Middle frontal gyrus (tissue), 1 donor: ENCODE measurements at regions not wholly inside any gene's neighbourhood (a gene's known extent, or its start where the extent isn't known, plus 50 kb on each side); places are given as distances from the start of the nearest gene placed in this dataset.

Experiments used
- DNase-seq: peaks from one replicate; pipeline ENCODE4 v3.0.0-alpha.2; 2015; ENCODE audit warnings: low spot score; ENCODE audit errors: extremely low spot score

DNA sequence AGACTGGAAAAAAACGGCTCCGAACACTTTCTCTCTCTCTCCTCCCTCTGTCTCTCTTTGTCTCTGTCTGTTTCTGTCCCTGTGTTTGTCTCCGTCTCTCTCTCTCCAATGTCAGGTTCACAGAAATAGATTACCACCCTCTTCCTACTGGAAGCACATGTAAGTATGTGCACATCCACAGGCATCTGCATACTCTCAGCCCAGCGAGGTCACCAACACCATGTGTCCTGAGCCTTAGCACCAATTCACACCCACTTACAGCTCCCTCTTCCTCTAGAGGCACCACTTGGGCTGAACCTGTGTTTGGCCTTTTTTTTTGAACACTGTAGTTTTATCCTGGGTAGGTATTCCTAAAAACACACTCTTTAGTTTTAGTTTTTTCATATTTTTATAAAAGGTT lies 130.5 kb downstream of the ETS2 start:
- DNase-seq: no peak

DNA sequence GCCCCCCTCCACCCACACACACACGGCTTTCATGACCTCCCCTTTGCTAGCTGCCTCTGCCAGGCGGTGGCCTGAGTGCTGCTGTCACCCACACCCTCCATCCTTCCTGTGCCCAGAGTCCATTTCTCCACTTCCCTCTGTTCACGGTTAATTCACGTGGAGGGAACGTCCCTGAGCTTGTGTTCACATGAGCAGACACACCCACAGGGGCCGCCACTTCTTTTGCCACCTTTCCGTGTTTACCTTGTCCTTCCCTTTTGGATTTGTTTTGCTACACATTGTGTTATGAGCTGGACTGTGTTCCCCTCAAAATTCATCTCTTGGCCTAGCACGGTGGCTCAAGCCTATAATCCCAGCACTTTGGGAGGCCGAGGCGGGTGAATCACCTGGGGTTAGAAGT lies 128.0 kb downstream of the ETS2 start:
- DNase-seq: no peak

DNA sequence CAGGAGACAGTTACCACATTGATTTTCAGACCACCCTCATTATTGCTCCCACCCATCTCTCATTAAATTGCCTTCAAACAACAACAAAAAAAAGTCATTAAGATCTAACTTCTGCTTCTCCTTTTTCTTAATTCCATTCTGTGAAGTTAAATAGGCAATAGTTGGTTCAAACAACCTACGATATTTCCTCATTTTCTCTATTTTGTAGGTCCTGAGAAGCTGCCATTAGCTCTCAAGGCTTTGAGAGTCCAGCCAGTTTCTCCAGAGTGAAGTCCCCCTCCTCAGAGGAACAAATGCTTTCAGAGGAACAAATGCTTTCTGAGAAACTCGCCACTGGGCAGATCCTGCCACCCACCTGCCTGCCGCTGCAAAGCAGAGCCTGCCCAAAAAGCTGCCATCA lies 125.6 kb downstream of the ETS2 start:
- DNase-seq: no peak

DNA sequence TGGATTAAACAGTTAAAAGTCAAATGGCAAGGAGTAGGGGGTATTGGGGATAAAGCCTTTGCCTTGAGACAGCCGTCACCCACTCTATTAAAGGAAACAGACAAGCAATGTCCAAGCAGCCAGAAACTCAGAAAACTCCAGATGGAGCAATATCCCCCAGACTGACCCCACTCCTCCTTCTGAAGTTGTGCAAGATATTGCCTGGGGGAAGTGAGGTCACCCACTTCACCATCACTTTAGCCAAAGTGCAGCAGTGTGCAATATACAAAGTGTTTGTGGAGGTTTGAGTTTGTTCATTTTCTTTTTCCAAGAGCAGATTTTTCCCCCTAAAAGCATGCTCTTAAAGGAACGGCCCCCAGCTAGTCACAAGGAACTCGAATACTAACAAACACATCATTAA lies 125.1 kb downstream of the ETS2 start:
- no peak for DNase-seq

DNA sequence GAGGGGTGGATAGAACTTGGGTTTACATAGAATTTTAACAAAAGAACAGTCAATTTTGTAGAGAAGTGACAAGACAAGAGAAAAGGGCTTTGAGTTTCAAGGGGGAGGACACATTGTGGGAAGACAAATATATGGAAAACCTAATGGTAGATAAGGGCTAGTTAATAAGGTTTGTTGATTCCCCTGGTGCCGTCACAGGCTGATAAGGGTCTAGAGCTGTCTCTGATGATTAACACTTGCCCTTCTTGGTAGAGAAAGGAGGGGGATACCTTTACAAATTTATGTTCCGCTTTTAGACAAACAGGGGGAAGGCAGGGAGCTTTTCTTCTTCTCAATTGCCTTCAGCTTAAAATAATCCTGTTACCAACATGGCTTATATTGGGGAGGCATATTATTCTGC lies 124.3 kb downstream of the ETS2 start:
- no peak for DNase-seq

DNA sequence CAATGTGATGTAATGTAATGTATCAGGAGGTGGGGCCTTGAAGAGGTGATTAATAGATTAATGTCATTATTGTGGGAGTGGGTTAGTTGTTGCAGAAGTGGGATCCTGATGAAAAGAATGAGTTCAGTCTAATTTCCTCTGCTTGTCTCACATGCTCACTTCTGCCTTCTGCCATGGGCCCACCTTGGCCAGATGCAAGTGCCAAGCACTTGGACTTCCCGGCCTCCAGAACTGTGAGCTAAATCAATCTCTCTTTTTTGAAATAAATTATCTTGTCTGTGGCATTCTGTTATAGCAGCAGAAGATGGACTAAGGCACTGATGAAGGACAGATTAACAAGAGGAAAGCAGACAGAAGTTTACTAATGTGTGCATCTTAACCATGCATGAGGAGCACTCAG lies 123.9 kb downstream of the ETS2 start:
- no peak for DNase-seq

DNA sequence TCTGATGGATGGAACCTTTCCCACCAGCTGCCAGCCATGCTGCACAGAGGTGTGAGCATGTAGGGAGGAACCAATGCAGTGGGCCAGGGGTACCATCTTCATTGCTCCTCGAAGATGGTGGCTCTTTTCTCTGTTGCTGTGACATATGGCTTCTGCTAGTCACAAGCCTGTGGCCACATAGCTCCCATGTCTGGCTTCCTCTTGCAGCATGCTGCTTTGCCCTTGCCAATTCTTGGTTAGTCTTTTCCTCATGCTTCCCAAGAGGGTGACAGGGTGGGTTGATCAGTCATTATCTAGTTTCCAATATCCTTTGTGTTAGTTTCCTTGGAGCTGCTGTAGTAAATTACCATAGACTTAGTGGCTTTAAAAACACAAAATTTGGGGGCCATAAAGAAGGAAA lies 123.4 kb downstream of the ETS2 start:
- DNase-seq: no peak

DNA sequence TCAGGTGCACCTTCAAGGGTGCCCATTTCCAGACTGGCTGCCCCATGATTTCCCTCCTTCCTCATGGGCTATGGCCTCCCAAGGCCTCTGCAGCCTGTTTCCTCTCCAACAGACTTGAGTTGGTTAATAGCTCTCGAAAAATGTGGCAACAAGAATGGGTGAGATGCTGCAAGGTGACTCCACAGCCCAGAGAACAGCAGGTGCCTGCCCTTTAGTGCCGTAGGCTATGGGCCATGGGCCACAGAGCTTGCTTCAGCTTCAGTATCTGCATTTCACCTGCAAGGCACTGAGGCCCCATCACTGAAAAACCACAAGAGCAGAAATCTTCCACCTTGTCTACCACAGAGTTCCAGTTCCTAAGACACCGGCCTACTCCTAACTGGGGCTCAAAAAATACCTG lies 122.0 kb downstream of the ETS2 start:
- DNase-seq: no peak

DNA sequence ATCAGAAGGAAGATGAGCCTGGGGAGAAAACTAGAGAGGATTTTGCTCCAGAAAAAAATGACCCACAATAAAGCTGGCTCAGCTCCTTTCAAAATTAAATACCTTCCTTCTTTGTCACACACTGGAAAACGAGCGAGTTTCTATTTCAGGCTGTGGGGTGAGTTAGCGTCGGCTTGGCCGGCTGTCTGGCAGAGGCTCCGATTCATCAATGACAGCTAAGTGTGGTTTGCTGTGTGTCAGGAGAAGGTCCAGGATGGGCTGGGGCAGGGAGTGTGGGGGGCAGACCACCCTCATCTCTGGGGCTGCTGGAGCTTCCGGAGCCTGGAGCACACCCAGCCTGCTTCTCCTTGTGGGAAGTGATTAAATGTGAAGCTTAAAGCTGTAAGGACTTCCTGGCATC lies 120.2 kb downstream of the ETS2 start:
- DNase-seq: no peak

DNA sequence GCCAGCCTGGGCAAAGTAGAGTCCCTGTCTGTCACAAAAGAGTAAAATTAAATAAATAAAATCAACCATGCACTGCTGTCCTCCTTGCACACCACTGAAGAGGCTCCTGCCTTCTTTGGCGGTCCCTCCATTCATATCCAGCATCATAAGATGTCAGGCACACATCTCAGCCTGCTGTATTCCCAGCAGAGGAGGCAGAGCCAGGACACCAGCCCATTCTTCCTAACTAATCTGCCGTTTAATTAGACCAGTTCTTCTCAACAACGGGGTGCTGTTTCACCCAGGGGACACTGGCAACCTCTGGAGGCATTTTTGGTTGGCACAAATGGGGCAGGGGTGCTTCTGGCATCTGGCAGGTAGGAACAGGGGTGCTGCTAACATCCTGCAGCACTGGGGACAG lies 119.7 kb downstream of the ETS2 start:
- DNase-seq: no peak

DNA sequence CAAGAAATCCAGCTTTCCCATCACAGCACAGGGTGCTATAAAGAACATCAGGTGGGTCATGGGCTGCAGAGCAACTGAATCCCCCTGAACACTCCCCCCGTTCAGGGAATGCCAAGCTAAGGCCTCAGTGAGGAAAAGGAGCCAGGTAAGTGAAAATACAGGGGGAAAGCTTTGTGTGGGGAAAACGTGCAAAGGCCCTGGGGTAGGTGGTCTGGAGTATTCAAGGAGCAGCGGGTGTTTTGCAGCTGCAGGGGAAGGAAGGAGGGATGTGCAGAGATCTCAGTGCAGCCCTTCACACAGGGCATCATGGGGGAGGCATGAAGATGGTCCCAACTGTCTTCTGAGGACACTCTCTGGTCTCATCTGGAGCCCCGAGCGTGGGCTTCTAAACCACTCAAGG lies 119.2 kb downstream of the ETS2 start:
- DNase-seq: no peak

DNA sequence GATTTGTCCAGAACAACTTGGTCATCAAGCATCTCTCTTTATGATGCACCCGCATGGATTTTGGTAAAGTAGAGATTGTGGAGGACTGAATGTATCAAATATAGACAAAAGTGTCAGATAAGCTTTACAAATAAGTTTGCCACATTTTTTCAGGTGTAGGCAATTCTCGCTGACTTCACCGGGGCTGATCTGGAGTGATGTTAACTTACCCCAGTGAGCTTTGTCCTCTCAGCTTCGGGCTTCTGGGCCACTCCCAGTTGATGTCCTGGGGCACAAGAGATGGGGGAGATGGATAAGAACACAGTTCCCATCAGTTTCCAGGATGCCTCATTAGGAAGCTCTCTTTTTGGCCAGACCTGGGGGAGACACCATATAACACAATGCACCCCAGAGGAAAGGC lies 117.7 kb downstream of the ETS2 start:
- DNase-seq: no peak

DNA sequence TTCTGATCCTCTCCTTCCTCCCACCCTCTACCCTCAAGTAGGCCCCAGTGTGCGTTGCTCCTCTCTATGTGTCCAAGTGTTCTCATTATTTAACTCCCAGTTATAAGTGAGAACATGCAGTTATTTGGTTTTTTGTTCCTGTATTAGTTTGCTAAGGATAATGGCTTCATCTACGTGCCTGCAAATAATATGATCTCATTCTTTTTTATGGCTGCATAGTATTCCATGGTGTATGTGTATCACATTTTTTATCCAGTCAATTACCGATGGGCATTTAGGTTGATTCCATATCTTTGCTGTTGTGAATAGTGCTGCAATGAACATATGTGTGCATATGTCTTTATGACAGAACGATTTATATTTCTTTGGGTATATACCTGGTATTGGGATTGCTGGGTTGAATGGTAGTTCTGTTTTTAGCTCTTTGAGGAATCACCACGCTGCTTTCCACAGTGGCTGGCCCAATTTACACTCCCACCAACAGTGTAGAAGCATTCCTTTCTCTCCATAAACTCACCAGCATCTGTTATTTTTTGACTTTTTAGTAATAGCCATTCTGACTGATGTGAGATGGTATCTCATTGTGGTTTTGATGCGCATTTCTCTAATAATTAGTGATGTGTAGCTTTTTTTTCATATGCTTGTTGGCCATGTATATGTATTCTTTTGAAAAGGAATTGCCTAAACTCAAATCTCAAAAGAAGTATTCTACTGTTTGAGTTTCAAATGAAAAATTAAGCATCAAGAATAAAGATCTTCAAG lies 116.9 kb downstream of the ETS2 start:
- no peak for DNase-seq

DNA sequence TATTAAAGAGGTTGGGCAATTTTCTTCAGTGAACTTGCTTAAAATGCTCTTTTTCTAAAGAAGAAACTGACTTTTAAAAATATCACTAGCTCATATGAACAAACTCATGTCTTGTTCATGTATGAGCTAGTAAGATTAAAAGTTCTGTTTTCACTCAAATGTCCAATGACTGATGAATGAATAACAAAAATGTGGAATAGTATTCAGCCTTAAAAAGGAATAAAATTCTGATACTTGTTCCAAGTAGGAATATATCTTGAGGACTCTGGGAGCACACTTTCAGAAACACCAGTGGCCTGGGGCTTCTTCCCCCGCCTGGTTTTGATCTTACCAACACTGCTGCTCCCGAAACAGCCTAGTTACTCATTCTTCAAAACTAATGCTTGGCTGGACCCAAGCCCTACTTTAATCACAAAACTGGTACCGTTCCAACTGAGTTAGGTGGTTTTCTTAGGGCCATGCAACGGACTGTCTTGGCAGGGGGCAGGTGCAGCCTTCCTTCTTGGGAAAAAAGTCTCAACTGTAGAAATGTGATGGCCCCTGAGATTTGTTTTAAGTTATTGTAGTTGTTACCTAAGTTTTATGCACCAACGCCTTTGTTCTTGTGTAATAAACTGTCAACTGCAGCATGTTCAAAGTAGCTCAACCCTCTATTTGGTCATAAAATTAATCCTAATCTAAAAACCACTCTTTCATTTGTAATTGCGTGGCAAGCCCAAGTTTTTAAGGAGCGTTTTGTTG lies 116.0 kb downstream of the ETS2 start:
- DNase-seq: no peak

DNA sequence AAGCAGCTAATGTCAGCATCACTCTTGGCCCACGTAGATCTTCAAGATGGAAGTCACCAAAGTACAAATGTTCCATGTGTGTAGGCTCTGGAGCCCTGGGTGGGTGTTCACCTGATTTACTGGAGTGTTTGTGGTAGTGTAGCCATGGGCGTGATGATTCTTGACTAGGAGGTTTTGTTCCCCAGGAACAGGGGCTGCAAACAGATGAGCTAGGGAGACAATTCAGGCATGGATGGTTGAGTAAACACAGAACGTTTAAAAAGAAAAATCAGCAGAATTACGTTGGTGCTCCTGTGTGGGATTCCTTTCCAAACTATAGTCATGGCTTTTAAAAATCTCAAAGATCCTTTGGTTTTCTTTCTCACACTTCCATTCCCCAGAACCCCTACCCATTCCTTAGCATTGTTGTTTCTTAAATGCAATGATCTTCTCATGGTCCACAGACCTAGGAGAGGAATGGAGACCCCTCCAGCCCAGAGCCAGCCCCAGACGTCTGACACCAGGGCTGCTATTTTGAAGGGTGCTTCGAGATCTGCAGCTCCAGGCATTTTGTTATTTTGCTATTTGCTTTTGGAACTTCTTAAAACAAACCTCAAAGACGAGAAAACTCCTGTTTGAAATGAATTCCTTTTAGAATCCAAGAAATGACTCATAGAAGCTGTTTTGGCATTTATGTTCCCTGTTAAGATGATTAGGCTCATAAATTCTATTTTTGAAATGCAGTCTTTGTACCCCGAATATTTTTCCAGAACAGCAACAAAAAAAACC lies 115.1 kb downstream of the ETS2 start:
- no peak for DNase-seq

DNA sequence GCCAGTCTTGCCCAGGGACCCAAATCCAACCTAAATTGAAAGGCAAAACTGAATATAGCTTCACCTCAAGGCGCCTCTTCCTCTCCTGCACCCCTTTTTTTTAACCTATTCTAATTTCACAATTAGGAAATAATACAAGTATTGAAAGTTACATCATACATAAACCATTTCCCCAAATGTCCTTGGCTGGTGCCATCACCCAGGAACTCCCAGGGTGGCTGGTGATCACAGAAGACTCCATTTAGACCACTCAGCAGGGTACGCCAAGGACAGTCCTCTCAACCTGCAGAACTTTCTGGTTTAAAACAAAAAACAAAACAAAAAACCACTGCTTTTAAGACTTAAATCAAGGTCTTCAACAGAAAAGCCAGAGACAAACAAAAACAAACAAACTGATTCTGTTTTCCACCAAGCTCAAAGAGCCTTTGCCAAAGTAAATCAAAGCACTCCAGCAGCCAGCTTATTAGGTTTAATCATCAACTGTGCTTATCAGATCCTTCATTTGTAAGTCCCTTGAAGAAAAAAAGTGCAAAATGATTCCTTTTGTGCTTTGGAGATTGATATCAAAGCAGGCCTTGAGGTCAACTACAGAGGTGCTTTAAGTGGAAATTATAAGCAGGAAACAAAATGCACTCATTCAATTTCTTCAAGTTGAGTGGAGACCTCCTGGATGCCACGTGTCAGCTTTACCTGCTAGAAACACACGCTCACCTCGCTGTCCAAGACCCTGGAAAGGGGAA lies 113.0 kb downstream of the ETS2 start:
- DNase-seq: no peak

DNA sequence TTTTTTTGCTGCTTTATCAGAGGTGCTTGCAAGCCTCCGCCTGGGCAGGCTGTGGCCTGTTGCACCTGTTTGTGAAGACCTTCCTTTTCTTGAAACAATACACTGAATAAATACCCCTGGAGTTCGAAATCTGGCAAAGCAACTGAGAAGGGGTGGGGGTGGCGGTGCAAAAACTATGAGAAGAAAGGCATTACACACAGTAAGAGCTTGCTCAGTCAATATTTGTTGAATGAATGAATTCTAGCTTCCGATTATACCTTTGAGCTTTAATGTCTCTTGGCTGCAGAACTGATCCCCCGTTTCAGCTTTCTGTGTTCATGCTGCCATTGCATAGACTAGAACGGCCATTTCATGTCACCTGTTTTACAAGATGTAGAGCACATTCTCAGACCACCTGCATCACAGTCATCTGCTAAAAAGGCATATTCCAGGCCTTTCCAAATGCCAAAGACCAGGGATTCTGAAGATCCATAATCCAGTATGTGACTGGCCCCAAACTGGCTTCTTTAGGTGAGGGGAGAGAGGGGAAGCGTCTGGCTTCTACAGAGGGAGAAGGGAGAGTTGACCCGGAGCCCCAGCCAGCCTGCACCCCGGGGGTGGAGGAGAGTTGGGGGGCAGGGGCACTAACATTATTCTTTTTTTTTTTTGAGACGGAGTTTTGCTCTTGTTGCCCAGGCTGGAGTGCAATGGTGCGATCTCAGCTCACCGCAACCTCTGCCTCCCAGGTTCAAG lies 111.5 kb downstream of the ETS2 start:
- no peak for DNase-seq

DNA sequence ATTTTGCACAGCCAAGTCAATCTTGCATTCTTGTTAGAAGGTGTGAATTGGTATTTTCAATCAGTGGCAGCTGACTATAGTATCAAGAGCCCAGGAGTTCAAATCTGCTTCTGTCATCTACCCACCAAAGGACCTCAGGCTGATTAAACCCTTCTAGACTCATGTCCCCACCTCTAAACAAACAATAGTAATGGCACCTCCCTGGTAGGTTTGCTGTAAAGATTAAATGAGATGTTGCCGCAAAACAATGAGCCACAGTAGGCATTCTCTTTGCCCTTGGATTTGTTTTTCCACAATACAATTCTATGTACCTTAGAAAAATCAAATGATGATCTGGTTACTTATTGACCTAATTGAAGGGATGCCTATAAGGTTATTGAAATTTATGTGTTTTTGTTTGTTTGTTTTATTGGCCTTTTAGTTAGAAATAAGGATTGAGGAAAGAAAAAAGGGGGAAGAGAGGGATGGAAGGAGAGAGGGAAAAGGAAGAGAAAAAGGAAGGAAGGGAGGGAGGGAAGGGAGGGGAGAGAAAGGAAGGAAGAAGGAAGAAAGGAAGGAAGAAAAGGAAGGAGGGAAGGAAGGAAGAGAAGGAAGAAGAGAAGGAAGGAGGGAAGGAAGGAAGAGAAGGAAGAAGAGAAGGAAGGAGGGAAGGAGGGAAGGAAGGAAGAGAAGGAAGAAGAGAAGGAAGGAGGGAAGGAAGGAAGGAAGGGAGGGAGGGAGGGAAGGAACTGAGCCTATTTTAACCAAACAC lies 110.7 kb downstream of the ETS2 start:
- no peak for DNase-seq

DNA sequence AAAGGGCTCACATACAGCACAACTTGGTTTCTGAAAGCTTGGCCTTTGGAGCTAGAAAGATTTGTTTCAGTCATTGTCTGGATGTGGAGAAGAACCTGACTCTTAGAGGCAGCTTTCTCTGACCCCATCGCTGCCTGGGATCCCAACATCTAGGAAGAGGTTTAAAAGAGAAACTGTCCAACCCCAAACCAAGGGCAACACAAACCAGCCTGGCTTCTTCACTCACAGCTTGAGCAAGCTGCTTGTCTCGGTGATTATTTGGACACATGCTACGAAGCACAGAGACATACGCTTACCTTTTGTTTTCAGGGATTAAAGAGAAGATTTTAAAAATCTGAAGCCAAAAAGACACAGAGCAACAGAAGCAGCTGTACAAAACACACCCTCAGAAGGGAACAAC lies 109.8 kb downstream of the ETS2 start:
- DNase-seq: no peak
